Right hindlimb (tissue), 1 donor: ENCODE measurements at regions not wholly inside any gene's neighbourhood (a gene's known extent, or its start where the extent isn't known, plus 50 kb on each side); places are given as distances from the start of the nearest gene placed in this dataset.

Experiments used
- DNase-seq: peaks from one replicate; pipeline ENCODE4 v3.0.0-alpha.2; 2018

DNA sequence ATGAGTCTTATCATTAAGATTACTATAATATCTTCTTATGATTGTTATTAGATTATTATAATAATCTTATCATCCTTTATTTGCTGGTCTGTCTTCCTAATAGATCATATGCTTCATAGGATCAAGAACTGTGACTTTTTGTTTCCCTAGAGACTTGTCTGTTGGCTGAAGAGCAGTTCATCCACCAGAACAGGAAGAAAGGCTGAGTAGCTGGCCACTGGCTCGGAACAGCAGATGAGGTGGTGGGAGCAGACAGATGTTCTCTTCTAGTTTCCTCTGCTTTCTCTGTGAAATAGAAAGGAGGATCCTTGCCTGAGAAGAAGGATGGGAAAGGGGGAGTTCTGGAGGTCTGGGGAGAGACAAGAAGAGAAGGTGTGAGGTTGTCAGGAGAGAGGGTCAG lies 120.0 kb downstream of the CCNA1 start:
- no peak for DNase-seq

DNA sequence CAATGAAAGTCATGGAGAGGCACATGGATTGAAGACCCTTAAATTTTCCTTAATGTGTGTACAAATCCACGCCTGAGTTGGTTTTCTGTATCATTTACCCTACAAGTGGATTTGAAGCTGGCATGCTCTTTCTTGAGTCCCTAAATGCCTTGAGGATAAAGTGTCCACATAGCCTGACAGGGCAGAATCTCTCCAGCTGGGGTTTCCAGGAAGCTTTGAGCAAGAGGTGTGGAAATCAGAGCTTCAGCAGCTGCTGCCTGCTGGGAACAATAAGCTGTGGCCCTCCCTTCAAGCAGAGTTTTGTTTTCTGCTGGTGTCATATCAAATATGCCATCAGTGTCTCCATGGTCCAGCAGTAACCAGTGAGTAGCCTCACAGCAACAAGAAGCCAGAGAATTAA lies 120.3 kb upstream of the SERTM1 start:
- DNase-seq, result no peak

DNA sequence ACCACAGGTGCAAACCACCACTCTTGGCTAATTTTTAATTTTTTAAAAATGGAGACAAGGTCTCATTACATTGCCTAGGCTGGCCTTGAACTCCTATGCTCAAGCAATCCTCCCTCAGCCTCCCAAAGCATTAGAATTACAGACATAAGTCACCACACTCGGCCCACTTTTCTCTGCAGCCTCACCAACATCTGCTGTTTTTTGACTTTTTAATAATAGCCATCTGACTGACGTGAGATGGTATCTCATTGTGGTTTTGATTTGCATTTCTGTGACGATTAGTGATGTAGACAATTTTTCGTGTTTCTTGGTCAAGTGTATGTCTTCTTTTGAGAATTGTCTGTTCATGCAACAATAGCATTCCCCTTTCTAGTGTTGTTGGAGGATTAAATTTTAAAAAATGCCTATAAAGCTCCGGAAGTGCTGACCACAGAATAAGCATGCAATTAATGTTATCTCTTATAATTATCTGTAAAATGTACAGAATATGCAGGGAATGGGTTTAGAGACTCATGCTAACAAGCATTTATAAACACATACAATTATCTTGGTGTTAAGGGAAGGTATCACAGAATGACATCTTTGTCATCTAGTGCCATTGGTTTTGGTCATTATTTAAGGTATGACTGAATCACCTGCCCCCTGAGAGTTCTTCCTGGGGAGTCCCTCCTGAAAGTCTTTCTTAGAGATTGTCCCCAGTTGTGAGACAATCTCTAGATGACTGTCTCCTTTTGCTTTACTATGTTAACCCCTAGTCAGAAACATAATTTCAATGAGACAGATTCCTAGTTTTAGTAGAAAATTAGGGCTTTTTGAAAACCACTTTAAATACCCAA lies 118.5 kb upstream of the SERTM1 start:
- no peak for DNase-seq

DNA sequence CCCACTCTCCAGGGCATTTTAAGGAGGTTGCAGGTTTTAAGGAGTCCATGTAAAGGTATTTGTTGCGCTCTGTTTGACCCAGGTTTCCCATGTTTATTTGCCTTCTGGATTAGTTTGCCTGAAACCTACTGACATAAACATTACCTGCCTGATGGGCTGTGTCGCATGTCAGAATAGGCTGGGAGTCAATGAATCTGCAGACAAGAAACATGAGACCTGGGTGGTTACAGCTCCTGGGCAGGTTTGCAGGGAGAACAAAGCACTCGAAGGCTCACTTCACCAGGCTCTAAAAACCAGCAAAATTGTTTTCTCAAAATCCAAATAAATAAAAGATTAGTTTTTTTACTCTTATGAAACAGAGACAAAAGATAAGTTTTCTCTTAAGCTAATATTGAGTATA lies 114.4 kb upstream of the SERTM1 start:
- DNase-seq, result no peak

DNA sequence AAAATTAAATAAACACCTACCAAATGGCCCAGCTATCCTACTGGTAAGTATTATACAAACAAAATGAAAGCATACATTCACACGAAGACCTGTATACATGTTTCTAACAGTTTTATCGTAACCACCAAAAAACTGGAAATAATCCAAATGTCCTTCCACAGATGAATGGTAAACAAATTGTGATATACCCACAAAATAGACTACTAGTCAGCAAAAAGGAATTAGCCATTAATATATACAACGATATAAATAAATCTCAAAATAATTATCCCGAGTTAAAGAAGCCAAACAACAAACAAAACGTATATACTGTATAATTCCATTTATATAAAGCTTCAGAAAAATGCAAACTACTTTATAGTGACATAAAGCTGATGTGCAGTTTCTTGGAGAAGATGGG lies 106.3 kb upstream of the SERTM1 start:
- DNase-seq, result no peak

DNA sequence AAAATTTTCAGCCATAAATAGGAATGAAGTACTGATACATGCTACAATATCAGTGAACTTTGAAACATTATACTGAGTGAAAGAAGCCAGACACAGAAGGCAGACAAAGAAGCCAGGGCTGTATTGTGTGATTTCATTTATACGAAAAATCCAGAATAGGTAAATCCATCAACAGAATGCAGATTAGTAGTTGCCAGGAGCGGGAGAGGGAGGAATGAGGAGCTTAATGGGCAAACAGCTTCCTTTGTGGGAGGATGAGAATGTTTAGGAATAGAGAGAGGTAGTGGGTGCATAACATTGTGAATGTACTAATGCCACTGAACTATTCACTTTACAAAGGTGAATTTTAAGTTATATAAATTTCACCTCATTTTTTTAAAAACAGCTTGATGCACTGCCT lies 103.3 kb upstream of the SERTM1 start:
- DNase-seq, result no peak

DNA sequence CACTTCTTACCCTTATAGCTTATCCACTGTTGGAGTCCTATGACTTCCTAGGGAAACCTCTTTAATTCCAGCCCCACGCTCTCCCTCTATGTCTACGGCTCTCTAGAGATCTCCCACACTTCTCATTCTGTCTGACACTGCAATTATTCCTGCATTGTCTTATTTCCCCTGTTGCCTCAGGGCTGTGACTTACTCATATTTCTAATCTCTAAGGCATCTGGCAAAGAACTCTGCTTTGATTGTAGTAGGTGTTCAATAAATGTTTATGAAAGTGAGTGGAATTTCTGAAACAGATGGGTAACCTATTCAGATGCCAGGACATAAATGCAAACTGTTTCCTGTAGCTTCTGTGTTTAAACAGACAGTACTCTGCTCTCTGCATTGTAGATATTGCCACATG lies 102.4 kb upstream of the SERTM1 start:
- DNase-seq, result no peak

DNA sequence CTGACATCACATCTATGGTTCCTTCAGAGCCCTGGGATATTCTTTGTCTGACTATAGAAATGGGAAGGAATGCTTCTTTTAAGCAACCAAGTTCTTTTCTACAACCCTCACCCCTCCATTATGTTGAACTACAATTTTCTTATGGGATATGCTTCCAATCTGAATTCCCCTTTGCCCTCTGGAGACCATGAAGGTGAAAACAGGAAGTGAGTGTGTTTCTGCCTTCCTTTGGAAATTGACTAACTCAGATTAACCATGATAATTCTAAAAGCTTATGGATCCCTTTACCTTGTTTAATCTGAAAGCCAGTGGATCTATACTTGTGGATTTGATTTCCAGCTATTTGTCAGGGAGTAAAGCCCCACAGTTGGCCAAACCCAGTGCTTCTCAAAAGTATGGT lies 90.8 kb upstream of the SERTM1 start:
- no peak for DNase-seq

DNA sequence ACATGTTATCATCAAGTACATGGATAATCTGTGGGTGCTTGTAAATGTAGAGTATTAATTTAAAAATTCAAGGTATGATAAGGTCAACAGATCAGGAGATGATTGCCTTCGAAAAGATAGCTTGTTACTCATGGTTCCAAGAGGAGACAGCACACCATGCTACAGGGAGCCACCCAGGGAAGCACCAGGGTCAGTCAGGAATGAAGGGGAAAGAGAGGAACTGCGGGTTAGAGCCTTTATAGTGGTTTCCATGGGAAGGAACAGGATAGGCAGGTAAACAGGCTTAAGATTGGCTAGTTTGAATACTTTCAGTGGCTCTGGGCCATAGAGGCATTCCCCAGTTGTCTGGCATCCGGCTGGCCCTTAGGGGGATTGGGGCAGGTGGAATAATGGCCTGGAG lies 74.2 kb upstream of the SERTM1 start:
- no peak for DNase-seq

DNA sequence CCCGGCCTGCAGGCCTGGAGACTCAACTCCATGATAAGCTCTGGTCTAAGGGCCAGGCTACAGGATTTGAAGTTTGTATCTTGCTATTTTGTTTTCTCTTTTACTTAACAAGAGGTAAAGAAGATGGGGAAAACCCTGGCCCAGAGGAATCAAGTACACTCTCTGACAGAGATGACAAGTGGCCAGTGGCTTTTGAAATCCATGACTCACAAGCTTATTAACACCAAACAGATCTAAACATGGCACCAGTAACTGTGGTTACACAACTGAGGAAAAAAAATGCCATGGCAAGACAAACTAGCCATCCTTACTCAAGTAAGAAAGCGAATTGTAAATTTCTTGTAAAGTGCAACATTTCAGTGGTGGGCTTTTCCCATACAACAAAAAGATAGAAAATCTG lies 72.6 kb upstream of the SERTM1 start:
- no peak for DNase-seq

DNA sequence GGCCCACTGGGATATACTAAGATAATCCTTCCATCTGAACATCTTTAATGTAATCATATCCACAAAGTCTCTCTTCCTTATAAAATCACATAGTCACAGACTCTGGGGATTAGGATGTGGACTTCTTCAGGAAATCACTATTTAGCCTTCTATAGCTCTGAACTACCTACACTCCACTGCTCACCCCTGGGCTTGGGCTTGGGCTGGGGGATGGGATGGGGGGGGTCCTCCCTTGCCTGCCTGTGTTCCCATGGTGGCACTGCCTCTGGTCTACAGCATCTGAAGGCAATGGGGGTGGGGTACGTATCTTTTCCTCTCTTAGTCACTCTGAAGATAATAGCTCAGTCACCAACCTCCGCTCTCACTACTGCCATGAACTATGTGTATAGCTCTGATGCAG lies 67.8 kb upstream of the SERTM1 start:
- no peak for DNase-seq

DNA sequence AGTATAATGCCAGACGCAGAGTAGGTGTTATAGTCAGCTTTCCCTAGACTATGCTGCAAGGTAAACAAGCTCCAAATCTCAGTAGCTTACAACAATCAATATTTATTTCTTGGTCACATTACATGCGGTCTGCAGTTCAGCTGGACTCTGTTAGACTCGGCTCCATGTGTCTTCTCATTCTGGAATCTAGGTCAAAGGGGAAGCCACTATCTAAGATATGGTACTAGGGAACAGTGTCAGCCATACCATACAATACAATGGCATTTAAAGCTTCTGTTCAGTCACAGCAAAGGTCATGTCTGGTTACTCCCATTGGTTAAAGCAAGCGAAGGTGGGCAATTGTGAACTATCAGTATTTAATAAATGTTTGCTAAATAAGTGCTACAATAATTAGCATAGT lies 65.3 kb upstream of the SERTM1 start:
- no peak for DNase-seq

DNA sequence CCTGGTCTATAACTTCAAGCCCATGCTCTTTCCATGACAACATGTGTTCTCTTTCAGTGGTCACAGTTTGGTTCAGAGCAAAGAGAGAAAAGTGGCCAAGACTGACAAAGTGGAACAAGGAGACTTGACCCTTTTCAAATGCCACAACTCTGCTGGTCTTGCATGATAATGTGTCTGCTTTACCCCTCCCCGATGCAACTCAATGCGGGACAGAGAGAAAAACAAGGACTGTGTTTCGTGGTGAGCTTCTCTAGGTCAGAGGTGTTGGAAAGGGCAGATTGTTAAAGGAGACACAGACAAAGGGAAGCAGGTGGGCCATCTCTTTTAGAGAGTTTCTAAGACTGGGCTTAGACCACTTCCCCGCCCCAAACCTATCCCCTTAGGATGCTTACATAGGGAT lies 61.6 kb upstream of the SERTM1 start:
- no peak for DNase-seq

DNA sequence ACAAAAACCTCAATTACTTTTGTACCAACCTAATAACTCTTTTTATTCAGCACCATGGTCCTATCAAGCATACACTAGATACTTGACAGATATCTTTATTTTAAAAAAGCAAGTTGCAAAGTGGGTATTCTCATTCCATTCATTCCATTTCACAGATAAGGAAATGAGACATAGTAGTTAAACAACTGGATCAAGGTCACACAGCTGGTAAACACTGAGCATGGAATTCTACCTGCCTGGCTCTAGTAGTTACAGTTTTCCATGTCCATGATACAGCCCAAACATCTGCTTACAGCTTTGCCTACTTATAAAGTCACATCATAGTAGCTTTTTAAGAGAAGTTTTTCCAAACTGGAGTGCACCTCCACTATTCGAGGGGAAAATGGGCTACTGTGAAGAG lies 57.1 kb upstream of the SERTM1 start:
- no peak for DNase-seq

DNA sequence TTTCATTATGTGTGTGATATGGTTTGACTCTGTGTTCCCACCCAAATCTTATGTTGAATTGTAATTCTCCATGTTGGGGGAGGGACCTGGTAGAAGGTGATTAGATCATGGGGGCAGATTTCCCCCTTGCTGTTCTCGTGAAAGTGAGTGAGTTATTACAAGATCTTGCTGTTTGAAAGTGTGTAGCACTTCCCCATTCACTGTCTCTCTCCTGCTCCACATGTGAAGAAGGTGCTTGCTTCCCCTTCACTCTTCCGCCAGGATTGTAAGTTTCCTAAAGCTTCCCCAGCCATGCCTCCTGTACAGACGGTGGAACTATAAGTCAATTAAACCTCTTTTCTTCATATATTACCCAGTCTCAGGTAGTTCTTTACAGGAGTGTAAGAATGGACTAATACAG lies 54.3 kb upstream of the SERTM1 start:
- no peak for DNase-seq
